Left ventricle myocardium inferior (tissue), 1 donor: ENCODE measurements at regions not wholly inside any gene's neighbourhood (a gene's known extent, or its start where the extent isn't known, plus 50 kb on each side); places are given as distances from the start of the nearest gene placed in this dataset.

Experiments used
- DNase-seq: peaks from one replicate; pipeline ENCODE4 v3.0.0-alpha.2; 2020
- H3K27ac ChIP-seq: fragments of 200-600 bp; replicated peaks from 2 replicates; pipeline ENCODE4 v1.8.0; 2021
- H3K27me3 ChIP-seq: fragments of 200-600 bp; 2 replicates; pipeline ENCODE4 v1.8.0; 2021; ENCODE audit warnings: low read depth
- H3K36me3 ChIP-seq: fragments of 200-600 bp; 2 replicates; pipeline ENCODE4 v1.8.0; 2021
- H3K4me1 ChIP-seq: fragments of 200-600 bp; 2 replicates; pipeline ENCODE4 v1.8.0; 2021
- H3K4me3 ChIP-seq: fragments of 200-600 bp; 2 replicates; pipeline ENCODE4 v1.8.0; 2021; ENCODE audit warnings: mild to moderate bottlenecking, moderate library complexity
- H3K9me3 ChIP-seq: fragments of 200-600 bp; replicated peaks from 2 replicates; pipeline ENCODE4 v1.8.0; 2021
- CTCF ChIP-seq: fragments of 200-600 bp; IDR thresholded peaks from 2 replicates; pipeline ENCODE4 v1.8.0; 2021; ENCODE audit warnings: antibody characterized with exemption, mild to moderate bottlenecking, borderline replicate concordance
- intact Hi-C: fragments of 100-400 bp; cut with micrococcal nuclease; formaldehyde crosslinking; loops from one replicate; pipeline ENCODE4 v1.11.0; 2022
- donor health status: DM: no; HTN: yes; CAD: no; lungs with severe emphysema.

DNA sequence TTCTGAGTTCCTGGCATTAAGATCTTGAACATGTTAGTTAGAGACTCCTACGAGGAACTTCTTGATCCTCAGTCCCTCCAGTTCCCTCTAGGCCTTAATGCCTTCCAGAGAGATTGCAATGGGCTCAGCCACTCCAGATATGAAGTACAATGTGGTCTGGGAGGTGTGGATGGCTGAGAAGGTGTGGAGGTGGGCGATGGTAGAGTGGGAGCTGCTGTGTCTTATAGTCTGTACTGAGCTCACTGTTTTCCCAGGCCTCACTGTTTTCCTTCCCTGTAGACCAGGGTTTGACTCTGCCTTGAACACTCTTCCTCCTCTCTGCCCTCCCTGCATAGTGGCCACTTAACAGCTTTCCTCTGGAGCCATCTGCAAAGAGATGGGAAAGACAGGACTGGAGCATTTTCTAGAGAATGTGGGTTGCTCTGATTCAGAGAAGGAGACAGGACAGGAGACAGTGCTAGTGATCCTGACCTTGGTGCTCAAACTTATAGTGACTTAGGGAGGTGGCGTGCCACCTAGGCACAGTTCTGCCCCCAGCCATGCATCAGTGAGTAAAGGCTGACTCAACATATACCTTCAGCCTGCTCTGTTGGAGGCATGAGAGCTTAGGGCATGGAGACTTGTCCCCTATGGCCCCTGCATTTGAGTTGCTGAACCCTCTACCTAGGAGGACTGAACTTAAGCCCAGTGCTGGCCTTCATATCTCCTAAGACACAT, 129.7 kb downstream of the TDRD15 start:
- Histone ChIP-seq H3K4me3 (no peak overlapping the region), H3K27me3 (no peaks in the 10 kb centered on the region), H3K4me1 (peaks cover 9% of the 10 kb centered on the region), H3K36me3 (no peaks in the 10 kb centered on the region), H3K27ac (no peak overlapping the region), H3K9me3 (no peaks in the 10 kb centered on the region)
- DNase-seq = no peak
- intact Hi-C loops = no loop called here
- no peak for TF ChIP-seq CTCF

DNA sequence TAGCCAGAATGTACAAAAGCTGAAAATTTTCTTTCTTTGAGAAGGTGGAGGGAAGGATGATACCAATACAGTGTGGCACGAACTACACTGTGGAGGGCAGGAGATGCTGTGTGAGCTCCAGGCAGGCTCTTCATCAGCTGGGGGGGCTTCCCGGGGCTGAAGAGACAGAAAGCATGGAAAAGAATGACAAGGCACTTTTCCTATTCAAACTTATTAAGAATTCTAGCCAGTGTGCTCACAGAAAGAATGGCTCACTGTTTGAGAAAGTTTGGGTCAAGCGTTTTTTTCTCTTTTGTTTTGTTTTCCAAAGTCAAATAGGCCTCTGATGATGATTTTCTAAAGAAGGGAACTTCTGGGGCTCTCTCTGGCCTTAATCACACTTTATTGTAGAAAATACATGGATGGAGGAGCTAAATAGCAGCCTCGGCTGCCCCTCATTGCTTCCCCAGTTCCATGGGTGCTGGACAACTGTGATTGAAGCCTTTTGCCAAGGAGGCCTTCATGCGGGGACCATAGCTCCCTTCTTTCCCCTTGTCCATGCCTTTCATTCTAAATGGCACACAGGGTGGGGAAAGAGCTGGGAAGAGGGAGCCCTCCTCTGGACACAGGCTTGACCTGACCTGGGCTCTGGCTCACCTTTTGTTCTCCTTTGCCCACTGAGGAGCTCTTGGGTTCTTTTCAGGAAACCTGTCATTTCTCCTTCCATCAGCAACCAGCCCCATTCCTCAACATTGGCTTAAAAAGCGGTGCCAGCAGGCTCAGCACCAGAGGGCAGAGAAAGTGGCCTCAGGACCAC, 130.6 kb downstream of the TDRD15 start:
- no peak overlapping the region for H3K4me3 ChIP-seq
- no peak for TF ChIP-seq CTCF
- H3K27me3 ChIP-seq = no peaks in the 10 kb centered on the region
- no peak for DNase-seq
- H3K27ac ChIP-seq = no peak overlapping the region
- intact Hi-C loops = no loop called here
- H3K4me1 ChIP-seq = peaks cover 9% of the 10 kb centered on the region
- no peaks in the 10 kb centered on the region for H3K36me3 ChIP-seq
- no peaks in the 10 kb centered on the region for H3K9me3 ChIP-seq

GRCh38 chr2:21256006-21256405, 132.2 kb downstream of the TDRD15 start:
- Histone ChIP-seq H3K36me3 (no peaks in the 10 kb centered on the region), H3K27ac (peak overlapping the region; percentile 19), H3K9me3 (no peaks in the 10 kb centered on the region), H3K27me3 (no peaks in the 10 kb centered on the region), H3K4me1 (peaks cover 9% of the 10 kb centered on the region), H3K4me3 (no peak overlapping the region)
- no peak for TF ChIP-seq CTCF
- DNase-seq = no peak
- intact Hi-C loops = no loop called here

DNA sequence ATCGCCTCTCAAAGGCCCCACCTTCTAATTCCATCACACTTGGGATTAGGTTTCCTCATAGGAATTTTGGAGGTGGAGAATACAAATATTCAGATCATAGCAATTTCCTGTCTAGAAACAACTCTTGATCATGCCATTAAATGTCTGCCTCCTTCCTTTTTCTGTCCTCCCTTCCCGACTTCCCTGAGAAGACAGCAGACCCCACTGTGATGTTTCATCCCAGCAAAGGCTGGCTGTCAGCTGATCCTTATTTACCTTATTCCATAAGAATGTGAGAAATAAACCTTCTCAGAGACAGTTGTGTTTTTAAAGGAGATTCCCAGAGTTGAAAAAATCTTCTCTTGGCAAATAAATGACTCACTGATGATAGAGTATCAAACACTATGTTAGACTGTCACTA, 133.9 kb downstream of the TDRD15 start:
- H3K9me3 ChIP-seq = no peaks in the 10 kb centered on the region
- H3K27me3 ChIP-seq = no peaks in the 10 kb centered on the region
- no peak for TF ChIP-seq CTCF
- intact Hi-C loops = no loop called here
- peaks cover 17% of the 10 kb centered on the region for H3K4me1 ChIP-seq
- DNase-seq = no peak
- no peak overlapping the region for H3K27ac ChIP-seq
- H3K4me3 ChIP-seq = no peak overlapping the region
- no peaks in the 10 kb centered on the region for H3K36me3 ChIP-seq

GRCh38 chr2:21258082-21258481, 134.3 kb downstream of the TDRD15 start:
- H3K36me3 ChIP-seq = no peaks in the 10 kb centered on the region
- no peaks in the 10 kb centered on the region for H3K27me3 ChIP-seq
- intact Hi-C loops = no loop called here
- H3K27ac ChIP-seq = no peak overlapping the region
- no peak overlapping the region for H3K4me3 ChIP-seq
- TF ChIP-seq CTCF = no peak
- H3K4me1 ChIP-seq = peaks cover 17% of the 10 kb centered on the region
- DNase-seq = no peak
- H3K9me3 ChIP-seq = no peaks in the 10 kb centered on the region
